Tibial nerve (tissue), 4 donors: ENCODE measurements at regions not wholly inside any gene's neighbourhood (a gene's known extent, or its start where the extent isn't known, plus 50 kb on each side); places are given as distances from the start of the nearest gene placed in this dataset.

Source experiments
- DNase-seq, 2 donors: peaks; one replicate each; pipeline ENCODE4 v3.0.0-alpha.2; 2019; ENCODE audit warnings: low spot score in 2 of 2
- H3K27ac ChIP-seq, 4 donors: fragments of 200-600 bp; sonication (generic) in 3 of 4; one replicate each; pipeline ENCODE4 v1.5.1; 2017 to 2019; ENCODE audit warnings: mild to moderate bottlenecking in 1 of 4
- H3K27me3 ChIP-seq, 2 donors: fragments of 200-600 bp; sonication (generic) in 1 of 2; one replicate each; pipeline versions ENCODE4 v1.5.1 to v1.6.0; 2017 to 2019
- H3K36me3 ChIP-seq, 3 donors: fragments of 200-600 bp; sonication (generic); one replicate each; pipeline ENCODE4 v1.5.1; 2018 to 2019
- H3K4me1 ChIP-seq, 4 donors: fragments of 200-600 bp; sonication (generic) in 3 of 4; one replicate each; pipeline ENCODE4 v1.5.1; 2017 to 2019
- H3K4me3 ChIP-seq, 4 donors: fragments of 200-600 bp; sonication (generic) in 3 of 4; one replicate each; pipeline ENCODE4 v1.5.1; 2017 to 2019; ENCODE audit warnings: mild to moderate bottlenecking in 1 of 4, moderate library complexity in 1 of 4
- H3K9me3 ChIP-seq, 4 donors: fragments of 200-600 bp; sonication (generic) in 3 of 4; one replicate each; pipeline ENCODE4 v1.5.1; 2017 to 2019
- EP300 ChIP-seq, 2 donors: sonication (generic); formaldehyde crosslinking; IDR thresholded peaks; one replicate each; pipeline ENCODE4 v1.6.1; 2017; ENCODE audit warnings: antibody characterized with exemption in 2 of 2, mild to moderate bottlenecking in 1 of 2
- POLR2A ChIP-seq, 2 donors: fragments of 450-650 bp; IDR thresholded peaks; one replicate each; pipeline ENCODE4 v1.6.1; 2017; ENCODE audit warnings: antibody characterized with exemption in 2 of 2, mild to moderate bottlenecking in 2 of 2, moderate library complexity in 2 of 2
- WGBS, 2 donors: methylation state at CpG; one replicate each; pipeline ENCODE4 v1.1.5; 2018; 5-methylcytosine and 5-hydroxymethylcytosine counted together
- TF ChIP-seq, protein P1 (sequence below), 5 experiments: fragments of 200-600 bp in 3 of 5; fragments of 450-650 bp in 2 of 5; sonication (generic) in 3 of 5; IDR thresholded peaks; one replicate each; pipeline ENCODE4 v1.5.1; 2016 to 2019; ENCODE audit warnings: antibody characterized with exemption in 5 of 5, mild to moderate bottlenecking in 3 of 5, moderate library complexity in 2 of 5

DNA sequence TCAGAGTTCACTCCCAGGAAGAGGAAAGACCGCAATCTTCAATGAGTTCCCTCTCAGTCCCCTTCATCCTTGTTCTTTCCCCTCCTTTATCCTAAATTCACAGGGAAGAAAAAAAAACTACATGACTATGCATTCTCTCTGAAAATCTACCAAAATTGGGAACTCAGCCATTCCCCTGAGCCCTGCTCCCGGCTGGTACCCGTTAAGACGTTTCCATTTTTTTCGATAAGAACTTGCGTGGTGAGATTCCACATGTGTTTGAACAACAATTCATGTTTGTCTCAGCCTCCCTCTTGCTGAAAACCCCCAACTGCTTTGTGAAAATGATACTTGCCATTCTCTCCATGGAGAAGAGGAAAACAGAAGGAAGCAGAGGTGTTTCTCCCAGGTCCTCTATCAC lies 318.7 kb upstream of the ID2 start:
- no peaks in the 10 kb centered on the region for H3K36me3 ChIP-seq
- DNase-seq, result no peak
- no peak for TF ChIP-seq EP300 (IDR thresholded peaks at IDR 0.05)
- TF ChIP-seq, protein P1, sequence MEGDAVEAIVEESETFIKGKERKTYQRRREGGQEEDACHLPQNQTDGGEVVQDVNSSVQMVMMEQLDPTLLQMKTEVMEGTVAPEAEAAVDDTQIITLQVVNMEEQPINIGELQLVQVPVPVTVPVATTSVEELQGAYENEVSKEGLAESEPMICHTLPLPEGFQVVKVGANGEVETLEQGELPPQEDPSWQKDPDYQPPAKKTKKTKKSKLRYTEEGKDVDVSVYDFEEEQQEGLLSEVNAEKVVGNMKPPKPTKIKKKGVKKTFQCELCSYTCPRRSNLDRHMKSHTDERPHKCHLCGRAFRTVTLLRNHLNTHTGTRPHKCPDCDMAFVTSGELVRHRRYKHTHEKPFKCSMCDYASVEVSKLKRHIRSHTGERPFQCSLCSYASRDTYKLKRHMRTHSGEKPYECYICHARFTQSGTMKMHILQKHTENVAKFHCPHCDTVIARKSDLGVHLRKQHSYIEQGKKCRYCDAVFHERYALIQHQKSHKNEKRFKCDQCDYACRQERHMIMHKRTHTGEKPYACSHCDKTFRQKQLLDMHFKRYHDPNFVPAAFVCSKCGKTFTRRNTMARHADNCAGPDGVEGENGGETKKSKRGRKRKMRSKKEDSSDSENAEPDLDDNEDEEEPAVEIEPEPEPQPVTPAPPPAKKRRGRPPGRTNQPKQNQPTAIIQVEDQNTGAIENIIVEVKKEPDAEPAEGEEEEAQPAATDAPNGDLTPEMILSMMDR (IDR thresholded peaks at IDR 0.05), result no peak
- no peak for TF ChIP-seq POLR2A (IDR thresholded peaks at IDR 0.05)
- no peak overlapping the region for H3K4me3 ChIP-seq
- no peak overlapping the region for H3K27ac ChIP-seq
- H3K27me3 ChIP-seq, result no peaks in the 10 kb centered on the region
- no peaks in the 10 kb centered on the region for H3K9me3 ChIP-seq
- 71 to 76% methylated on average over 6 of the region's 6 CpGs for WGBS, 2 donors
- no peaks in the 10 kb centered on the region for H3K4me1 ChIP-seq

GRCh38 chr2:8364668-8365067 lies 317.2 kb upstream of the ID2 start:
- no peaks in the 10 kb centered on the region for H3K36me3 ChIP-seq
- TF ChIP-seq POLR2A (IDR thresholded peaks at IDR 0.05) (no peak), EP300 (IDR thresholded peaks at IDR 0.05) (no peak)
- TF ChIP-seq, protein P1 (IDR thresholded peaks at IDR 0.05), result no peak
- H3K4me3 ChIP-seq, result no peak overlapping the region
- 88 to 91% methylated on average over 1 of the region's 1 CpG for WGBS, 2 donors
- H3K4me1 ChIP-seq, result no peaks in the 10 kb centered on the region
- no peak overlapping the region for H3K27ac ChIP-seq
- H3K9me3 ChIP-seq, result no peaks in the 10 kb centered on the region
- DNase-seq, result no peak
- H3K27me3 ChIP-seq, result no peaks in the 10 kb centered on the region

DNA sequence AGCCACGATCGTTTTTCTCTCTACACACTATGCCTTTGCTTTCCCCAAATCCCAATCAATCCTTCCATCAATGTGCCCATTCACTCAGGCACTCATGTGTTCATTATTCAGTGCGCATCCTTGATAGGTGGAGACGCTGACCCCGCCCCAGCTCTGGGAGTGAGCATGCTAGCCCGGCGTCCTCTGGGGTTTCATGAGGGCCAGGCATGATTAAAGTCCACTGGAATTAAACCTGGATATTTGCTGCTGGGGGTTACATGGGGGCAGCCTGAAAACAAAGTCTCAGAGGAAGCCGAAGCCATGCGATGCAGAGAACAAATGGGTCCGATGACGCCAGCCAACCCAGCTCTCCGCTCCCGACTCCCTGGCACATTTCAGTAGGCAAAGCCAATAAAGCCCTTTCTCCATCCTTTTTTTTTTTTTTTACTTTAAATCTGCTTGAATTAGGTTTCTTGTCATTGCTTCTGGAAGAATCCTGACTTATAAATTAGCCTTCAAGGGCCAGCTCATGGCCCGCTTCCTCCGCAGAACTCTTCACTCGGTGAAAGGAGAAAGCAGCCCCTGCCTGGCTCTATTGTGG lies 316.4 kb upstream of the ID2 start:
- H3K27me3 ChIP-seq, result no peaks in the 10 kb centered on the region
- no peak overlapping the region for H3K4me3 ChIP-seq
- no peaks in the 10 kb centered on the region for H3K9me3 ChIP-seq
- no peak for DNase-seq
- H3K36me3 ChIP-seq, result no peaks in the 10 kb centered on the region
- no peak overlapping the region for H3K27ac ChIP-seq
- WGBS, 2 donors, result 95 to 96% methylated on average over 16 of the region's 16 CpGs
- H3K4me1 ChIP-seq, result no peaks in the 10 kb centered on the region
- TF ChIP-seq, protein P1 (IDR thresholded peaks at IDR 0.05), result no peak
- TF ChIP-seq POLR2A (IDR thresholded peaks at IDR 0.05) (no peak), EP300 (IDR thresholded peaks at IDR 0.05) (no peak)

- Histone ChIP-seq H3K4me1 (no peaks in the 10 kb centered on the region), H3K27ac (no peak overlapping the region), H3K27me3 (no peaks in the 10 kb centered on the region), H3K9me3 (no peaks in the 10 kb centered on the region), H3K4me3 (no peak overlapping the region), H3K36me3 (no peaks in the 10 kb centered on the region)
- TF ChIP-seq, protein P1 (IDR thresholded peaks at IDR 0.05), result no peak
- no peak for TF ChIP-seq POLR2A (IDR thresholded peaks at IDR 0.05)
- no peak for TF ChIP-seq EP300 (IDR thresholded peaks at IDR 0.05)
- 88 to 90% methylated on average over 3 of the region's 3 CpGs for WGBS, 2 donors
- no peak for DNase-seq
These were observed 314.0 kb upstream of the ID2 start for GRCh38 chr2:8367833-8368232.

DNA sequence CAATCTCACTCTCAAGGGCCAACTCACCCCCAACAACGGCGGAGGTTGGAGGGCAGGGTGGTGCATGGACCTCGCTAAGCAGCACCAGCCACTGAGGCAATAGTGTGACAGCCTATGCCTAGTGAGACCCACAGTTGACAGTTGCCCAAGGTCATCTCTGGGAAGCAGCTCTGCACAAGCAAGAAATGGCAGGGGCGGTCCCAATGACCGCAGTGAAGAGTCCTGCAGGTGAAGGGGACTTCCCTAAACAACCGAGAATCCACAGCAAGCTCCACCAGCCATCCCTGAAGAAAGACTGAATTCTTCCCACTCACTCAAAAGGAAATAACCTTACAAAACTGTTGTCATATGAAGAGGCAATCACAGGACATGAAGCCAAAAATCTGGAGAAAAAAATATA lies 313.4 kb upstream of the ID2 start:
- H3K36me3 ChIP-seq, result no peaks in the 10 kb centered on the region
- no peaks in the 10 kb centered on the region for H3K9me3 ChIP-seq
- no peaks in the 10 kb centered on the region for H3K27me3 ChIP-seq
- no peak overlapping the region for H3K4me3 ChIP-seq
- TF ChIP-seq, protein P1 (IDR thresholded peaks at IDR 0.05), result no peak
- TF ChIP-seq POLR2A (IDR thresholded peaks at IDR 0.05) (no peak), EP300 (IDR thresholded peaks at IDR 0.05) (no peak)
- no peak for DNase-seq
- H3K4me1 ChIP-seq, result no peaks in the 10 kb centered on the region
- WGBS, 2 donors, result 92 to 97% methylated on average over 6 of the region's 6 CpGs
- no peak overlapping the region for H3K27ac ChIP-seq
